Activated T-cell treated with anti-CD3 and anti-CD28 coated beads, Interleukin-2, amount 50 U/mL, for 48 hours (primary cell): ENCODE measurements at regions not wholly inside any gene's neighbourhood (a gene's known extent, or its start where the extent isn't known, plus 50 kb on each side); places are given as distances from the start of the nearest gene placed in this dataset.

Experiments
- DNase-seq, 2 experiments: peaks; one replicate each; pipeline ENCODE4 v3.0.0-alpha.2; 2020

DNA sequence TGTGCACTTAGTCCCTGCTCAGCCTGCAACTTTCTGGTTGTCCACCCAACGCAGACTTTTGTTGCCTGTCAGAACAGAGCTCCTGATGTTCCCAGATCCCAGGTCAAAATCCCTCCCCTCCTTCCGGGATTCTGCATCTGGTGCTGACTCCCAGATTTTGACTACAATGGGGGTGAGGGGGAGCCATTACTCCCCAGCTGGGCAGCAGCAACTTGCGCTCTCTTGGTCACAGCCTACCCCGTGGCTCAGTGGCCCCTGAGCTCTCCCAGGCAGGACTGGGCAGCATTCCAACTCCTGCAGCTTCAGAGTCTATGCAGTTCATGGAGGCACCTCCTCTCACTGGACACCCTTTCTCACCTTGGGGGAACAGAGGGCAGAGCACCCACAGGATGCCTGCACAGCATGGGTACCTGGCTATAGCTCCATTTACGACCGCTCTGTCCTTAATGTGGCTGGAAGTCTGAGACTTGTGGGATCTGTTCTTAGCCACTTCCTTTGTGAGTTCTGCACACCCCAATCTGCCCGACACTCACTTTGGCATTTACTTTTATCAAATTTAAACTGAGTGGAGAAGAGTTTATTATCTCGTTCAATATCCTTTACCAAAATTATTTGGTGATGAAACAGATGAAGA is 545.5 kb upstream of the MGMT start:
- DNase-seq = no peak

DNA sequence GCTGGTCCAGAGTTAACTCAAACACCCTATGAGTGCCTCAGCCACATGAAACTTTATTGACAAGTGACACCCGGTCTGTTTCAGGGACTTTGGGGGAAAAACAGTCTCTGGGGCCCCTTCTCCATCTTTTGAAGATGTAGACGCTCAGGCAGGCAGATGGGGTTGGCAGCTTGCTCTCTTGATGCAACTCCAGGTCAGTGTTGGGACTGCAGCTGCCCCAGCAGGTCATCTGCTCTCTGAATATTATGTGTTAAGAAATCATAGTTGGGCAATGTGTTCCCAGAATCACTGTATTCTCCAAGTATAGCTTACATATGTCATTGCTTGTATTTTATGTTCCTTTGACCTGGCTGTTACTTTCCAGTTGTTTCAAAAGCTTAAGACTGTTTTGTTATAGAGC is 544.9 kb upstream of the MGMT start:
- DNase-seq = no peak

- DNase-seq = no peak
Measured at GRCh38 chr10:128922619-128923196, 544.3 kb upstream of the MGMT start.

DNA sequence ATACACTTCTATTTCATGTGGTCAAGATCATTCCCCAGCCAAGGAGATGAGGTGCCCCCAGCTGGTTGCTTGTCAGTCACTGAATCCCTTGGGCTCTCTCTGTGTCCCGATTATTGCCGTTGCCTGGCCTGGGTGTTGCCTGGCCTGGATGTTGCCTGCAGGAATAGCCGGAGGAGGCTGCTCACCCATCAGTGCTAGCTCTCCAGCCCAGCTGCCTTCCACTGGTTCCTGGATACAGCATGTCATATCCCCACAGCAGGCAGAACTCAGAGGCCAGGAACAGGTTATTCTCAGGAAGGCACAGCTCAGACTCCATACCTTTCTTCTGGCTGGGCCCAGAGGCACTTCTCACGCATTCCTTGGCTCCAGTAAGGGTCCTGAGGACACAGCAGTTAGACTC is 542.1 kb upstream of the MGMT start:
- no peak for DNase-seq

DNA sequence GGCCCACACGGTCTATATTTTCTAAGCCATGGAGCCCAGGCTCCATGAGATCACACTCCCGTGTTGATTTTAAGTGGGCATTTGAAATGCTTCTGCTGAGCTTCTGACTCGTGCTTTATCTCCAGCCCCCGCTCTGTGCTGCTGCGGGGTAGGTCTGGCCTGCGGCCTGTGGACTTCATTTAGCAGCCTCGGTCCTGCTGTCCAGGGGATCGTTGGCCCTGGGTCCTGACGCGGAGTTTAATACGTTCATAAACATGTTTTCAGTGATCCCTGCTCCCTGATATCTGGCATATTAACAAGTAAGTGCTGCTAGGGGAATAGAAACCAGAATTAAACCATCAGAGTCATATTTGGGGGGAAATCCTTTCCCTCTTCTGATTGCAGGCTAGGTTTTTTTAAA is 540.3 kb upstream of the MGMT start:
- no peak for DNase-seq

DNA sequence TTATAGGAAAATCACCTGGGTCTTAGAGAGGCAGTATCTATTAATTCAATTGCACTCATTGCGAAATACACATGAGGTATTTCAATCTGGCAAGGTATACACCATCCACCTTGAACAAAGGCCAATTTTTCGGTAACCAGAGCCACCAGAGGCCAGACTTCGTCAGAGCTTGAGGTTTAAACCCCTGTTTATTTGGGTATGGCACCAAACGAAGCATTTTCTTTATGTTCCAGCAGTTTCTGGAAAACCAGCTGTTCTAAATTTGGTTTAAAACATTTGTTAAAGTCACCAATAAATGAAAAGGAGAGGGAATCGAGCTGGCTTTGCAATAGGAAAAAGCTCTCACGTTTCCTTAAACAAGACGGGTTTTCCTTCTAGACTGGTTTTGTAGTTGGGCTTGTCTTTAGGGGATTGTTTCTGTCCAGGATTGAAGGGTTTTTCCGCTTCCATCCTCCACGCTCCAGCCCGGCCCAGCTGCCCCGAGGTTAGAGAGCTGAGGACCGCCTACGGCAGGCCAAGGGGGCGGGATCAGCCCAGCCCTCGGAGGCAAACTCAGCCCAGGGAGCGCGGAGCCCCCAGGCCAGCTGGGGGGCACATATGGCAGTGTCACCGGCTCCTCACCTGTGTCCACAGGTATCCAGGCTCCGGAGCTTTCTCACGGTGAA is 539.4 kb upstream of the MGMT start:
- no peak for DNase-seq

GRCh38 chr10:128928231-128928836 is 538.7 kb upstream of the MGMT start:
- DNase-seq = no peak

DNA sequence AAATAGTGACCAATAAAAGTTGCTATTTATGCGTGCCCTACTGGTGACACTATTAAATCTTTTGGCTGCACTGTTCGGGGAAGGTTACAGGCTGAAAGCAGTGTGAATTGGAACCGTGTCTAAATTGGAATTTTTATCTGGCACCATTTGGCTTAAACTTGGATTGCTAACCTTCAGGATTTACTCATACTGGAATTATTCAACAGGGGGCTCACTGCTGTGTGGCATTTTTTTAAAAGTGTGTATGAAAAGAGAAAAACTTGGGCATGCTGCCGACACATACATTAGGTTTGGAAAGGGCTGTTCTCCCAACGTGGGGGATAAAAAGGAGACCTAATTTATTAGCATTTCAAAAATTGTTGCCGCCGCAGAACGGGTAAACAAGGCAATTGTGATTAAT is 537.9 kb upstream of the MGMT start:
- no peak for DNase-seq

GRCh38 chr10:128929767-128930166 is 537.3 kb upstream of the MGMT start:
- no peak for DNase-seq

GRCh38 chr10:128930515-128930914 is 536.5 kb upstream of the MGMT start:
- no peak for DNase-seq

DNA sequence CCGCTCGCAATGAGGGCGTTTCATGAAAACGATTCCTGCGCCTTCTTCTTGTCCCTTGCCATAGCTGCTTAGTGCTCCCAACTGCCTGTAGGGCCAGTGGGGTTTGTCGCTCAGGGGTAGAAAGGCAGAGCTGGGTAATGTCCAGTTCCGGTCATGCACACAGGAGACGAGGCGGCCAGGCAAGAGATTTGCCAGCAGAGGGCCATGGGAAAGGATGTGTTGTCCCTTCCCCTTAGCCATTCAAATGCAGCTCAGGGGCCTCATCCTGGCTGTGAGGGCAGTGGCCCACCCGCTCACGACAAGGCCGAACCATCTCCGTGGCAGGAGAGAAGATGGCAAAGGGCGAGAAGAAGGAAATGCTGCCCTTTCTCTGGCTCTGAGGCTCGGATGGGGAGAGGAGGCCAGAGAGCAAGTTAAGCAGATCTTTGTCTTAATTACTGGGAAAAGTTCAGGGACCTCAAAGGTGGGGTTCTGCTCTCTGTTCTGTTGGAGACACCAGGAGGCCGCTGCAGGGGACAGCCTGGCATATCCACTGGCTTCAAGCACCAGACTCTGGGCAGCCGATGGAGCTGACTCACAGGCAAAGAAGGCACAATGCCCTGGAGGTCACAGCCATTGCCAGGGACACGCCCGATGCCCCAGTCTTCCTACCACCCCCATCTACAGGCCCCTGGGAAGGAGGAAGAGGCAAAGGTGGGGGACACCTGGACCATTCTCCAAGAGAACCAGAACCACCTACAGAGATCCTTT is 534.8 kb upstream of the MGMT start:
- DNase-seq = no peak

- no peak for DNase-seq
Measured at GRCh38 chr10:128934492-128934891, 532.5 kb upstream of the MGMT start.

DNA sequence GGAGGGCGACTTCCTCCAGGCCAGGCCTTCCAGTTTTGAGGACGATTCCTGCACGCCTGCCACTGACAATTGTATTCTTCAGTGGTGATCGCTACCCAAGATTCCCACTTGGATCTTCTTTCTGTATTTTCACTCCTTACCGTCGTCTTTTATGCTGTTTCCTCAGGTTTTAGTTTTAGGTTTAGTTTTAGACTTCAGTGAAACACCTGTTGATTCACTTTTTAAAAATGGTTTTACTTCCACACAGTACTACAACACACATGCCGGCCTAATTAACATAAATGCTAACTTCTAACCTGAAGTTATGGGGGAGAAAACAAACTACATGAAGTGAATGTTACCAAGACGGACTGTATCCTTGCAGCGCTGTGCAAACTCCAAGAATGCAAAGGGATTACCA is 530.6 kb upstream of the MGMT start:
- no peak for DNase-seq

DNA sequence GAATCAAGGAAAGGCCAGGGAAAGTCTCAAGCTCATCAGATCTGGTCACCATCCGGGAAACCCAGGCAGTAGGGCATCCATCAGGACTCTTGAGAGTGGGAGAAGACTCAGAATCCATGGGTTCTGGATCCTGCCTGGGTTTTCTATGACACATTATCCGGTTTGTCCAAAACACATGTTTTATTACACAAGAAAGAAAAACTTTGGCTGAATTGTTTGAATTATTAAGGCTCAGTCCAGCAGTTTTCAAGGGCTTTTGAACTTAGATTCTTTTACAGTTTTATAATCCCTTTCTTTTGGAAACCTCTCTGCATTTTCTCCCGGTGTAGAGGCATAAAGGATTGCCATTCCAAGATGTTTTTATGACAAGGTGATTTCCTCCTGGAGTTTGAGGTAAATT is 528.5 kb upstream of the MGMT start:
- no peak for DNase-seq

- DNase-seq = no peak
Measured at GRCh38 chr10:128940081-128940480, 527.0 kb upstream of the MGMT start.

DNA sequence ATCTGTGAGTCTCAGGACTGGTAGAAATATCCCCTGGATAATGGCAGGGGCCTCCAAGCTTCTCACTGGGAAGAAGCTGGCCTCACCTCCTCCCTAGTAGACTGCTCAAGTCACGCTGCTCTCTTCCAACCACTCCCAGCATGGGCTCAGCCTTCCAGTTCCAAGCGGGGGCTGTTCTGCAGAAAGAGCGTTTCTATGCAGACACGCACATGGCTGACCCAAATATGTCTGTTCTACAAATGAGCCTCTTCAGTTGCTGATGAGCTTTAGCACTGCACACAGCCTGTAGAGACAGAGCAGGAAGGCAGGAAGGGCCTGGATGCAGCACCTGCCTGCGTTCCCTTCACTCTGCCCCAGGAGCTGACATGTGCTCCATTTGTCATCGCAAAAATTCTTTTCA is 523.9 kb upstream of the MGMT start:
- DNase-seq = no peak

- DNase-seq = no peak
Measured at GRCh38 chr10:128945398-128945797, 521.6 kb upstream of the MGMT start.

GRCh38 chr10:128950159-128950915 is 516.7 kb upstream of the MGMT start:
- DNase-seq = no peak

DNA sequence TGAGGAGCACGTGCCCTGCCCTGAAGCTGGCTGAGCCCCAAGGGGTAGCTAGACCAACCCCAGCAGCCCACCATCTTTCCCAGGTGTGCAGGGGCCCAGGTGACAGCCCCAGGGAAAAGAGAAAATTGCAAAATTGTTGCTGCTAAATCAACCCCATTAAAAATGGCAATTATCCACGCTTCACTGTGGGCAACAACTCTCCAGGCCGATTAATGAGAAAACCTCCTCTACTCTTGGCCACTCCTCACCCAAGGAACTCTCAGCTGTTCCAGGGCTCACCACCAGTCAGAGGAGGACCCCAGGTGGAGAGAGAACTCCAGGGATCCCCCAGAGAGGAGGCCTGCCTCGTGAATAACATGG is 516.1 kb upstream of the MGMT start:
- DNase-seq = no peak

DNA sequence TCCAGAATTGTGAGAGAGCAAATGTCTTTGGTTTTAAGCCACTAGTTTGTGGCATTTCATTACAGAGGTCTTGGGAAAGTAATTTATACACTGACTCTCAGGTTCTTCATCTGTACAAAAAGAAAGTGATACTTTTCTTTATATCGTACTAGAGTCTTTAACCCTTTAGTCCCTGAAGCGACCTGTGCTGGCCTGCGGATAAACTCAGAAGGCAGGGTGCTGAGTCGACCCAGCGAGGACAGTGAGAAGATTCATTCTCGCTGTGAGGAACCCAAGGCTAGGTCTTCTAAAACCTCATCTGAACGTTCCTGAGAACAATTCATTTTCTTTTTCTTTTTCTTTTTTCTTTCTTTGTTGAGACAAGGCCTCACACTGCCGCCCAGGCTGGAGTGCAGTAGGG is 514.2 kb upstream of the MGMT start:
- DNase-seq = no peak

DNA sequence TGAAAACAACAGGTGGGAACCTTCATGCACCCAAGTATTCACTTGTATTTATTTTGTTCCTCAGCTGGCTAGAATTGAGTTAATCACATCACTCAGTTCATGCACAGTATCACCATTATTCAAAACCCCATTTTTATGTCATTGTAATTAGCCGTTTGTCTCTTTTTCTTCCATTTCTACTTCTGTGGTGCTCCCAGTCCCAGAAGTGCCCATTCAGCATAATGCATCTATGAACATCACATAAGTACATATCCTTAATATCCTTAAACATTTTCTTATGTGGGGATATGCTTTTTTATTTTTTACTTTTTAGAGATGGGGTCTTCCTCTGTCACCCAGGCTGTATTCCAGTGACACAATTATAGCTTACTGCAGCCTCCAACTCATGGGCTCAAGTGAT is 510.9 kb upstream of the MGMT start:
- DNase-seq = no peak

GRCh38 chr10:128957221-128957620 is 509.8 kb upstream of the MGMT start:
- no peak for DNase-seq
